ENCODE measurements at regions not wholly inside any gene's neighbourhood (a gene's known extent, or its start where the extent isn't known, plus 50 kb on each side); places are given as distances from the start of the nearest gene placed in this dataset.
A peak's percentile ranks its signal among the peaks of the same experiment; 100 is the strongest.

DNA sequence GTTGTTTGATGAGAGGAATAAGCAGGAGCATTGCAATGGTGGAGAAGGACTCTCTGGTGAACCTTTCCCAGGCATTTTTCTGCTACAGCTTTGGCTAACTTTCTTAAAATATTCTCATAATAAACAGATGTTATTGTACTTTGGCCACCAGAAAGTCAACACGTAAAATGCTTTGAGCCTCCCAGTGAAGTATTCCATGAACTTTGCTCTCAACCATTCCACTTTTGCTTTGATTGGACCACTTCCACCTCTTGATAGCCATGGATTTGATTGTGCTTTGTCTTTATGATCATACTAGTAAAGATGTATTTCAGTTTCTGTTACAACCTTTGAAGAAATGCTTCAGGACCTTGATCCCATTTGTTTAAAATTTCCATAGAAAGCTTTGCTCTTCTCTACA, 241.1 kb downstream of the TENT5A start:
- DNase-seq (no peak), ATAC-seq (ENCODE audit: poor library complexity) (no peak)
- intact Hi-C loops (cut with DNase I), result no loop called here

DNA sequence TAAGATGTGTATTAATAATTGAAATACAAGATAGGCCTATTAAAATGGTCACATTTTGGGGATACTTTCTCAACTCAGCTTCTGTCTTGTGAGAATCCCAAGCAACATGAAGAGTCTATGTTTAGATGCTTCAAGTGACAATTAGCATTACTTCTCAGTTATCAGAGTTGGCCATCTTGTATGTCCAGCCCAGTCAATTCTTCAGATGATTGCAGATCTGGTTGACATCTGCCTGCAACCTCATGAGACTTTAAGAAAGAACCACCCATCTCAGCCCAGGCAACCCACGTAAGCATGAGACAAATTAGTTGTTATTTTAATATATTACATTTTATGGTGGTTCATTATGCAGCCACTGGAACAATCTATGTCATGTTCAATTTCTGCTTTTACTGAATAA, 256.5 kb downstream of the TENT5A start:
- DNase-seq, result no peak
- ATAC-seq (ENCODE audit: poor library complexity), result no peak
- intact Hi-C loops (cut with DNase I), result no loop called here

DNA sequence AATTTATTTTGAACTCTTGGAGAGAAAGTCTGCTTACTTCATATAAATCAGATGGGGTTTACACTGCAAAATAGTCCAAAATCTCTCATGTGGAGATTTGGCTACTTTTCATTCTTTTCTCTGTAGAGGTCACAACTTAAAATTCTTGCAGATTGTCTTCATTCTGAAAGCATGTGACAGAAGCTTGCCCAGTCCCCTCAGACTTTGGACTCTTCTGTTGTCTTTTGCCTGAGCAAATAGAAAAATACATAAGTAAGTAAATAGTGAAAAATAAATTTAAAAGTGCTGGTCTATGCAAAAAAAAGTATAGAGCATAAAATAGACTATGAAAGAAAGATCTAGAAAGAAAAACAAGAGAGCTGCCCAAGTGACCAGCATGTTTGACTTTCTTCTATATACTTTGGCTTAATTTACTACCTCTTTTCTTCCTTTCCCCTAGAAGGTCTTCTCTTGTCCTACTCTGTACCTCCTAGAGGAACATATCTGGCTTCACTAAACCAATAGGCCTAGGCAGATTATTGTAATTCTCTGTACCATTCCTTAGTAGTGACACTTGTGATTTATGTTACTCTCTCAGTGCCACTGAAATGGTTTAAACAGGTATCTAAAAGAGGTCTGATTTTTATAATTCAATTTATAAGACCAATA, 260.9 kb downstream of the TENT5A start:
- DNase-seq (no peak), ATAC-seq (ENCODE audit: poor library complexity) (no peak)
- intact Hi-C loops (cut with DNase I), result no loop called here

DNA sequence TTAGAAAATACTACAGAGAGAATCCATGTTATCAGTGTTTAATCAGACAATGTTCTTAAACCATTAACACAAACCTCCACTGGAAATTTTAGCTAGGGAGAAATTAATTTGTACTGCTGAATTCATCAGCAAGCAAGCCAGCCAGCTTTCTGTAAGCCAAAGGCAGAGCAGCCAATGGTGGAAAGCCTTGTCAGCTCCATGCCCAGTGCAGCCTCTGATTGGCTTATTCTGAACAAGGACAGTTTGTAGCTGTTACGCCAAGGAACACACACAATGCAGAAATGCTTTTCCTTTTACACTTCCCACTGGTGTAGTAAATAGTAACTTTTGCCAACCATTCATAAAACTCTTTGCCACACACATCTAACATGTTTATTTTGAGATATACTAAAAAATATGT, 265.0 kb downstream of the TENT5A start:
- ATAC-seq (ENCODE audit: poor library complexity) (peak; percentile 82), DNase-seq (peak; percentile 58)
- intact Hi-C loops (cut with DNase I), result no loop called here

DNA sequence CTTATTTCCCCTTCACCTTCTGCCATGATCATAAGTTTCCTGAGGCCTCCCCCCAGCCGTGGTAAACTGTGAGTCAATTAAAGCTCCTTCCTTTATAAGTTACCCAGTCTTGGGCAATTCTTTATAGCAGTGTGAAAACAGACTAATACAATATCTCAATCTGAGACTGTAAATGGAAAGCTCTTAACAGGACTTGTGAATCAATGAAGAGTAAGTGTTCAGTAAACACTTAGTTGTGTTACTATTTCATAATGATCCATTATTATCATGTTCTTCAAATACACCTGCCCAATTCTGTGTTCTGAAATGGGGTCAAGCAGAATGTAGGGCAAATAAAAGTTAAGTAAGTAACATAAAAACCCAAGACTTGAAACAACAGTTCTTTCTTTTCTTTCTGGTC, 266.2 kb downstream of the TENT5A start:
- DNase-seq (no peak), ATAC-seq (ENCODE audit: poor library complexity) (no peak)
- intact Hi-C loops (cut with DNase I), result no loop called here

DNA sequence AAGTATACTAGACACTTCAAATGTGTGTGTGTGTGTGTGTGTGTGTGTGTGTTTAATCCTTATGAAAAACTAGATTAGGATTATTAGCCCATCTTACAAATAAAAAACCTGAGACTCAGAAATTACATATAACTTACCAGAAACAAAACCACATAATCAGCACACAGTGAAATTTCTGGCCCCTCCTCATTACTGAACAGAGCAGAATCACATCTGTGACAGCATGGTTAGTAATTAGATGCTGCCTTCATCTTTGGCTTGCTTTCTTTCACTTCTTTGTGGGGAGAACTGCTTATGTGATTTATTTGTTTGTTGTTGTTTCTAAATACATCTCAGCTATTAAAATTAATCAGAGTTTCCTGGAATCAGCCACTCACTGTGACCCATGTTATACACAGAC, 267.1 kb downstream of the TENT5A start:
- intact Hi-C loops (cut with DNase I), result no loop called here
- DNase-seq, result no peak
- no peak for ATAC-seq (ENCODE audit: poor library complexity)

DNA sequence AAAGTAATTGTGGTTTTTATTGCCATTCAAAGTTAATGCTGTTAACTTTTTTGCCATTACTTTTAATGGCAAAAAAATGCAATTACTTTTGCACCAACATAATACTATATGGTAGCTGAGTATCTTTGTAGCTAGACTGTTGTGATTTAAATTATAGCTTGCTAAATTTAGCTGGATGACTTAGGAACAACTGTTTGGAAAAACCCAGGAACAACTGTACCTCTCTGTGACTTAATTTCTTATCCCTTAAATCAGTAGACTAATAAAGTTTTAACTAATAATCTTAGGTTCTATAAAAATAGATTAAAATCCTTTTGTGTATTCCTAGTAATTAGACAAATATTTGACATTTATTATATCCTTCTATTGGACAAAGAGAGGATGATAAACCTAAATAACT, 268.2 kb downstream of the TENT5A start:
- ATAC-seq (ENCODE audit: poor library complexity) (no peak), DNase-seq (no peak)
- intact Hi-C loops (cut with DNase I), result no loop called here

DNA sequence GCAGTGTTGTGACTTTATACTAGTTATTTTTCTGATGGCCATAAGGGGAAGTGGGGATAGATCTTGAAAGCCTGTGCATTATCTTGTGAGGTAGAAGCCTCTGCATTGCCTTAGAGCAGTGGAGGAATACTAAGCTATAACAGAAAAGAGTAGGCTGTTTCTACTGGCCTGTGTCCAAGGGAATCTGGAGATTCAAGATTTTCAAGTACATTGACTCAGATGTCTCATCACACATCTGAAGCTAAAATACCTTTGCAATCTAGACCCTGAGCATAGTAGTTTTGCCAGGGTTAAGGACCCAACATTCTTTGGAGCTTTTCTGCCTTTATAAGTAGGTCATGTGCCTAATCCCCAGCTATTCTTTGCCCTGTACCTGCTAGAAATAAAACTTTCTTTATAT, 272.3 kb downstream of the TENT5A start:
- DNase-seq (no peak), ATAC-seq (ENCODE audit: poor library complexity) (no peak)
- intact Hi-C loops (cut with DNase I), result no loop called here

DNA sequence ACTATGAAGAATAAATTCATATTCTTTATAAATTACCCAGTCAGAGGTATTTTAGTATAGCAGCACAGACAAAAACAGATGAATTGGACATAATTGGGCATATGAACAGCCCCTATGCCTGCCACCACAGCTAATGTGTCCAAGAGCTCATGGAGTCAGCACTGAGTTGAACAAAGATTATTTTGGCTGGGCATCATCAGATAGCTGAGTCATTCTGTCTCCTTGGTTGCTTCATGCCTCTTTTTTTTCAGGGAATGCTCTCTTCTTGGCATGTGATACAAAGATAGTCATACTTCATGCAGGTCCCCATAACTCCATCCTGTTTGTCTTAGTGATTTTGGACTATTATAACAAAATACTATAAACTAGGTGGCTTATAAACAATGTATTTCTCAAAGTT, 275.6 kb downstream of the TENT5A start:
- ATAC-seq (ENCODE audit: poor library complexity) (no peak), DNase-seq (no peak)
- intact Hi-C loops (cut with DNase I), result no loop called here

DNA sequence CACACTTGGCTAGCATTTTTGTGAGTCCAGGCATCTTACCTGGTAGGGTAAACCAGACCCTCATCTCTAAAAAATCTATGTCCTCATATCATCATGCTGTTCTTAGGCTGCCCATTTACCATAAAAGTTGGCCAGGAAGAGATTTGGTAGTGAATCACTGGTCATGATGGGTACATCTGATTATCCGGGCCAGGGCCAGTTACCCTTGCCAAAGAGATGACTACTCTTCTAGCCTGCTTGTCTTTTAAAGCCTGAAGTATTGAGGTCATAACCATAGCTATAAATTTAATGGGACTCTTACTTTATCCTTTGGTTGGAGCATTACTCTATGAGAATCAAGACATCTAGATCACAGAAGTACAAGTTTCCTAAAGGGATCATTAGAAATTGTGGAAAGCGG, 276.8 kb downstream of the TENT5A start:
- intact Hi-C loops (cut with DNase I), result no loop called here
- no peak for ATAC-seq (ENCODE audit: poor library complexity)

DNA sequence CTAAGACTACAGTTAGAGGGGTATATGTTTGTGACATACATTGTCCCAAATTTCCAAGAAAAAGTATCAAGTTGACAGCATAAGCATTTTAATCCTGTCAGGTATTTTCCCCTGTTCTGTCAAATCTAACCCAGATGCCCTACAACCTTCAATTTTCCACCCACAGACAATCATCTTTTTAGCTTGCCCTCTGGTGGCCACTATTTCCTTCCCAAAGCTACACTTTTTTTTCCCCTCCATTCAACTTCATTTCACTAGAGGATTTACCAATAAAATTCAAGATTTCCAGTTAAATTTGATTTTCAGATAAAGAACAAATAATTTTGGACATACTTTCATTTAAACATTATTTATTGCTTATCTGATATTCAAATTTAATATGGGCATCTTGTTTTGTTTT, 286.6 kb downstream of the TENT5A start:
- intact Hi-C loops (cut with DNase I), result loop anchor here (10.0 kb wide), 1 partner anchor 221 kb away; no protein-coding TSS in a partner anchor
- no peak for ATAC-seq (ENCODE audit: poor library complexity)

More for the DNA sequence above, 276.8 kb downstream of the TENT5A start:
- no peak for DNase-seq

DNA sequence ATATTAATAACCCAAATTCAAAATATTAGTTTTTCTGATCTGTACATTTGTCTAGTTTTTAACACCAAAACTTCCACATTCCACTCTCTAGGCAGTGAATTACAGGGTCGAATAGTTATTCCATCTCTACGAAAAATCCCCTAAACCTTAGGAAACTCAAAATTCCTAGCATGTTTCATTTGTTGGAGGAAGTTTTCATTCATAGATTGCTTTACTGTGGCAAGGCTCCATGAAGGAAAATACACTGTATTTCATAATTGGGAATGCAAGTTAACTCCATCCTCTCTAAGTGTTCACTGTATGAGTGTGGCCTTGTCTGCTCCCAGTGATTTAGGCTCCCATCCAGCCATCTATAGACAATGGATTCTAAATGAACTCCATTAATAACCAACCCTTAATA, 296.1 kb downstream of the TENT5A start:
- ATAC-seq (ENCODE audit: poor library complexity), result no peak
- intact Hi-C loops (cut with DNase I), result no loop called here
- DNase-seq, result no peak

More for the DNA sequence above, 286.6 kb downstream of the TENT5A start:
- DNase-seq, result no peak

DNA sequence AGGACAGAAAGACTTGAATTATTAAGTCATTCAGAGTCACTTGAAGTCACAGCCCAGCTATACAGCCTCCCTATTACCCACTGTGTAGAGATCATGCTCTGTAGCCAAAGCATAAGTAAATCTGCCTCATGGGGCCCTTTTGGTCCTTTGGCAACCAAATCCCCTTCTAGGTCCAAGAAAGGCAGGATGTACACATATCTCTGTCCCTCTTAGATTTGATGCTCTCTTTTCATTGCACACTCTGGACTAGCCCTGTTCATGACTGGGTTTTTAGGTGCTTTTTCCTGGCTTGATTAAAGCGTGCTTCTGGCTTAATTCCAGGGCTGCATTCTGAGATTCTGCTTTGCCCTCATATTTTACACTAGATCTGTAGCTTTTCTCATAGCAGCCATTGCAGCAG, 296.8 kb downstream of the TENT5A start:
- DNase-seq, result no peak
- intact Hi-C loops (cut with DNase I), result no loop called here
- no peak for ATAC-seq (ENCODE audit: poor library complexity)

DNA sequence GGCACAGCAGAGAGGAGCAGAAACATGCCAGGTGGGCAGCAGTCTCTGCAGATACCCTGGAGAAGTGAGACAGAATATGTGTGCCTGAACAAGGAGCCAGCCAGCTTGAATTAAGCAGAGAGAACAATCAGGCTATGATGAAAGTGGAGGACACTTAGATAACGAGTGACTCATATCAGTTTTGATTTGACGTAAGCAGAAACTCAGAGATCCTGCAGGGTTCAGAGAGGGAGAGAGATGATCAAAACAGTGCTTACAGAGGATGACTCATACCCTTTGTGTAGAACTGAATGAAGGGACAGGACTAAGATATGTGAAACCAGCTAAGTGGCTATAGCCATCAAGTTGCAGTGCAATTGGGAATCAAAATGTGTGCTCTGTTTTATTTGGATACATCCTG, 300.7 kb downstream of the TENT5A start:
- ATAC-seq (ENCODE audit: poor library complexity) (peak; percentile 79), DNase-seq (no peak)
- intact Hi-C loops (cut with DNase I), result no loop called here

DNA sequence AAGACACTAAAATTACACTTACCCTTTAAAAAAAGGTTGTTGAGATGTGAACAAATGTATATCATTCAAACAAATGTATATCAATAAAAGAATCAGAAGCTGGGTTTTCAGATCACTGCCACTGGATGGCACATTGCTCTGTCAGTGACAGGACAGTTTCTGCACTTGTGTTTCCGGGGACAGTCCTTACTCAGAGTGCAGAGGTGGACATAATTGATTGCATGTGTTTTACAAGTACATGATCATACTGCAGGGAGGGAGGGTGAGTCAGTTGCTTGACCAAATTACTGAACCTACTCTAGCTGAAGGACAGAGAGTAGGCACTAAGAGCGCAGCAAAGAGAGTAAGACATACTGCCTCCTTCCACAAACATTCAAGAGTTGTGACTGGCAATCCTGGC, 302.3 kb downstream of the TENT5A start:
- ATAC-seq (ENCODE audit: poor library complexity) (peak; percentile 69), DNase-seq (no peak)
- intact Hi-C loops (cut with DNase I), result no loop called here

DNA sequence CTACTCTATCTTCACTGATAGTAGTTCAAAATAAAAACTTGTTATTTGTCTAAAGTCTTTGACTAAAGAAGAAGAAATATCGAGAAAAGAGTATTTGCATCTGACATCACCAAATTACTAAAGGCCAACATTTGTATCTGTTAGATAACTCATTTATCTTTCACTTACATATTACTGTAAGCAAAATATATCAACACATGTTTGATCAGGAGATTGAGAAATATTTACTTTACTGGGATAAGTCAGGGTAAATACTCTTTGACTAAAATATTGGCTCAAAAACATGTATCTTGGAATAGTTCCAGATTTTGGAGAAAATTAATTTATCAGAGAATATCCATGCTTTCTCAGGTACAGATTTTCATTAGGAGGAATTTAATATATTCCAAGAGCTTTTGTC, 306.0 kb downstream of the TENT5A start:
- ATAC-seq (ENCODE audit: poor library complexity), result no peak
- intact Hi-C loops (cut with DNase I), result no loop called here
- DNase-seq, result no peak

DNA sequence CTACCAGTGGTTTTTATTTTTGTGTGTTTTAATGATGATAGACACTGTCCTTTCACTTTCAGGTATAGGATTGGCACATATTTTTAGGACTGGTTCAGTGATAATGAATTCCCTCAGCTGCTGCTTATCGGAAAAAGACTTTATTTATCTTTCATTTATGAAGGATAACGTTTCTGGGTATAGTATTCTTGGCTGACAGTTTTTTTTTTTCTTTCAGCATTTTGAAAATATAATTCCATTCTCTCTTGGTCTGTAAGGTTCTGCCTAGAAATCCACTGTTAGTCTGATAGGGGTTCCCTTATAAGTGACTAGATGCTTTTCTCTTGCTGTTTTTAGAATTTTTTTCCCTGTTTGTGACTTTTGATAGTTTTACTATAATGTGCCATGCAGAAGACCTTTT, 313.1 kb downstream of the TENT5A start:
- no peak for DNase-seq
- intact Hi-C loops (cut with DNase I), result no loop called here
- ATAC-seq (ENCODE audit: poor library complexity), result no peak

DNA sequence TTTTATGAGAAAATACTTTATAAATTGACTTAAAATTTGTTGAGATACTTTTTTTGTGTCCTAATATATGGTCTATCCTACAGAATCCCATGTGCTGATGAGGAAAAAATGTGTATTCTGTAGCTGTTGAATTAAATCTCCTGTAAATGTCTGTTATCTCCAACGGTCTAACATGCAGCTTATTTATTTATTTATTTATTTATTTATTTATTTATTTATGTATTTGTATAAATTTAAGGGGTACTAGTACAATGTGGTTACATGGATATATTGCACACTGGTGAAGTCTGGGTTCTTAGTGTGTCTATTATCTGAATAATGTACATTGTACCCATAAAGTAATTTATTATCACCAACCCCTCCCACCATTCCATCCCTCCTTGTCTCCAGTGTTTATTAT, 315.5 kb downstream of the TENT5A start:
- no peak for DNase-seq
- no peak for ATAC-seq (ENCODE audit: poor library complexity)
- intact Hi-C loops (cut with DNase I), result no loop called here

DNA sequence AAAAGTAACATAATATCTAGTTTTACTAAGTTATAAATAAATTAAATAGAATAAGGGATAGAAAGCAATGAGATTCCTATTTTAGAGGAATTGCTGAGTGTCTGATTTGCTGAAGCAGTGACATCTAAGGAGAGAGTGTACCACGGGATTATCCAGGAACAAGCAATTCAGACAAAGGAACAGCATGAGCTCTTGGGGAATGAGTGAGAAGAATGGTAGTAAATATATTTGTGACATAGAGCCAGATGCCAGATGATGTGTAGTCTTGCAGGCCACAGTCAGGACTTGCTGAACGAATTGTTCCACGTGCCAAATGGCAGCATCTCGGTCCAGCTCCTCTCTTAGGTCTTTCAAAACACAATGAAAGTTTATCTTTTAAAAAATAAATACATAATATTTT, 339.2 kb downstream of the TENT5A start:
- no peak for ATAC-seq (ENCODE audit: poor library complexity)
- no peak for DNase-seq
- intact Hi-C loops (cut with DNase I), result no loop called here

DNA sequence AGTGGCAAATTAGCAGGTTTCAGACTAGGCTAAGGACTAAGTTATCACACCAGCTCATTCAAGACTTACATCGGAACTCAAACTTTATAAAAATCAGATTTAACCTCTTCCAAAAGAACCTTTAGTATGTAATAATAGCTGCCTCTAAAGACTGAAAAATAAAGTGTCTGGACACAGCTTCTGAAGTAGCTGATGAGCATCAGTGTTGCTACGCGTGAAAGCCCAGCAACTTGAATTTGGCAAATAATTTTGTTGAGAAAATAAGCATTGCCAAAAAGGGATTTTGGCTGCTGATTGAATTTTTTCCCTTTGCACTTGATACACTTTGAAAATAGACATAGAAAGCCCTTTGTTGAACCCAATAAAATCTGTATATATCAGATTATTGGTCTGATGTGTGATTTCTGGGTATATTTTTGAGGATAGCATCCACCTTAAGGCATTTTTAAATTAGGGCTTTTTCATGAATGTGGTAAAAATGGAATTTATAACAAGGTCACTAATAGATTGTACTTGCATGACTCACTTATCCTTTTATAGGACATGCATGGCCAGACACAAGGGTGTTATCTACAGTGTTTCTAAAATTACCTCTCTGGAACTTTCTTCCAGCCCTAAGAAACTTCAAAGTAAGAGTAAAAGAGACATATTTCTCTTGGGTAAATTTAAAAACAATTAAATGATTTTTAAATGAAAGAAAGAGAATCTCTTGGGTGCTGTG, 350.4 kb downstream of the TENT5A start:
- ATAC-seq (ENCODE audit: poor library complexity), result no peak
- intact Hi-C loops (cut with DNase I), result no loop called here
- no peak for DNase-seq

DNA sequence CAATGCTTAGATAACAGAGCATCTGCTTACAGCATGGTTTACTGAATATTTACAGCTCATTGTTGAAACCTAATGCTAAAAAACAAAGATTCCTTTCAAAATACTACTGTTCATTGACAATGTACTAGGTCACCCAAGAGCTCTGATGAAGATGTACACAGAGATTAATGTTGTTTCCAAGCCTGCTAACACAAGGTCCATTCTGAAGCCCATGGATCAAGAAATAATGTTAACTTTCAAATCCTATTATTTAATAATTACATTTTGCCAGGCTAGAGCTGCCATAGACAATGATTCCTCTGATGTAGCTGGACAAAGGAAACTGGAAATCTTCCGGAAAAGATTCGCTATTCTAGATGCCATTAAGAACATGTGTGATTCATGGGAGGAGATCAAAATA, 355.6 kb downstream of the TENT5A start:
- no peak for DNase-seq
- intact Hi-C loops (cut with DNase I), result no loop called here
- no peak for ATAC-seq (ENCODE audit: poor library complexity)
